SK-N-SH (cell line): ENCODE measurements at regions not wholly inside any gene's neighbourhood (a gene's known extent, or its start where the extent isn't known, plus 50 kb on each side); places are given as distances from the start of the nearest gene placed in this dataset.

Experiments
- CTCF ChIA-PET: fragments of 300-600, 350-600 bp; formaldehyde crosslinking; extraction: SDS; loops from one replicate; lab custom pipeline; 2021; lab: Yijun Ruan, JAX
- POLR2A ChIA-PET: fragments of 350-600 bp; sonication (Branson Sonifier 250); formaldehyde crosslinking; extraction: SDS; loops from one replicate; lab custom pipeline; 2020; ENCODE audit warnings: antibody characterized with exemption, inconsistent platforms; lab: Yijun Ruan, JAX
- DNase-seq: peaks from one replicate; pipeline ENCODE4 v3.0.0; 2012
- H2AFZ ChIP-seq: fragments of 200-600 bp; sonication (generic); 2 replicates; pipeline ENCODE4 v1.8.1; 2016; ENCODE audit warnings: antibody characterized with exemption, mild to moderate bottlenecking, low read depth
- H3F3A ChIP-seq: fragments of 200-600 bp; sonication (generic); replicated peaks from 2 replicates; pipeline ENCODE3; 2016; ENCODE audit warnings: antibody characterized with exemption, mild to moderate bottlenecking; ENCODE audit not compliant: insufficient read depth
- H3K27ac ChIP-seq, 2 experiments: fragments of 200-500 bp in 1 of 2; fragments of 200-600 bp in 1 of 2; sonication (Bioruptor generic) in 1 of 2; sonication (generic), shearing (Covaris generic) in 1 of 2; 2 replicates each; pipeline versions ENCODE4 v1.5.1 to v1.6.1; 2014 to 2016; ENCODE audit warnings: low read depth in 2 of 2, inconsistent platforms in 1 of 2, low read length in 1 of 2, mild to moderate bottlenecking in 1 of 2, mixed read lengths in 1 of 2
- H3K27me3 ChIP-seq: fragments of 200-600 bp; sonication (generic), shearing (Covaris generic); 2 replicates; pipeline ENCODE4 v1.6.1; 2016; ENCODE audit warnings: mixed run types; ENCODE audit not compliant: insufficient read depth
- H3K36me3 ChIP-seq, 2 experiments: fragments of 200-500 bp in 1 of 2; fragments of 200-600 bp in 1 of 2; sonication (Bioruptor generic) in 1 of 2; sonication (generic) in 1 of 2; replicated peaks in 1 of 2; 2 replicates each; pipeline versions ENCODE3 to v1.5.1; 2014 to 2016; ENCODE audit warnings: low read length in 1 of 2, mild to moderate bottlenecking in 1 of 2; ENCODE audit not compliant: insufficient read depth in 2 of 2, control insufficient read depth in 1 of 2
- H3K4me1 ChIP-seq, 2 experiments: fragments of 200-500 bp in 1 of 2; fragments of 200-600 bp in 1 of 2; sonication (Bioruptor generic) in 1 of 2; sonication (generic), shearing (Covaris generic) in 1 of 2; 2 replicates each; pipeline versions ENCODE4 v1.5.1 to v1.6.1; 2014 to 2016; ENCODE audit warnings: low read depth in 1 of 2, low read length in 1 of 2, mixed run types in 1 of 2; ENCODE audit not compliant: insufficient read depth in 2 of 2, control insufficient read depth in 1 of 2
- H3K4me2 ChIP-seq: fragments of 200-600 bp; sonication (generic), shearing (Covaris generic); 2 replicates; pipeline ENCODE4 v1.6.1; 2017; ENCODE audit warnings: mixed run types
- H3K4me3 ChIP-seq, 2 experiments: fragments of 200-500 bp in 1 of 2; fragments of 200-600 bp in 1 of 2; sonication (Bioruptor generic) in 1 of 2; sonication (generic), shearing (Covaris generic) in 1 of 2; 2 replicates each; pipeline versions ENCODE4 v1.5.1 to v1.8.1; 2014 to 2016; ENCODE audit warnings: low read depth in 2 of 2, inconsistent platforms in 1 of 2, low read length in 1 of 2, mild to moderate bottlenecking in 1 of 2, mixed read lengths in 1 of 2, moderate library complexity in 1 of 2
- H3K79me2 ChIP-seq: fragments of 200-600 bp; sonication (generic); 2 replicates; pipeline ENCODE4 v1.8.1; 2017; ENCODE audit warnings: mild to moderate bottlenecking; ENCODE audit not compliant: insufficient read depth
- H3K9ac ChIP-seq: fragments of 200-600 bp; sonication (generic); 2 replicates; pipeline ENCODE4 v1.6.1; 2017; ENCODE audit warnings: mixed run types
- H3K9me2 ChIP-seq: fragments of 200-600 bp; sonication (generic); 2 replicates; pipeline ENCODE4 v1.6.1; 2017; ENCODE audit warnings: mixed run types
- H3K9me3 ChIP-seq: fragments of 200-600 bp; sonication (generic); 2 replicates; pipeline ENCODE4 v1.6.1; 2017; ENCODE audit warnings: mixed run types, mild to moderate bottlenecking, moderate library complexity
- H4K20me1 ChIP-seq: fragments of 200-600 bp; sonication (generic); 2 replicates; pipeline ENCODE4 v1.6.1; 2017; ENCODE audit warnings: mild to moderate bottlenecking, mixed run types; ENCODE audit not compliant: insufficient read depth
- EZH2phosphoT487 ChIP-seq: fragments of 200-600 bp; sonication (generic); IDR thresholded peaks from 2 replicates; pipeline ENCODE4 v1.6.1; 2017; ENCODE audit warnings: low read depth, mixed run types, mild to moderate bottlenecking, antibody characterized with exemption, moderate library complexity, borderline replicate concordance
- FOXM1 ChIP-seq: IDR thresholded peaks from 2 replicates; pipeline ENCODE4 v1.4.0; 2012; ENCODE audit warnings: low read depth, mild to moderate bottlenecking
- GATA2 ChIP-seq: sonication (generic); formaldehyde crosslinking; IDR thresholded peaks from 2 replicates; pipeline ENCODE4 v1.5.0; 2020; ENCODE audit warnings: mild to moderate bottlenecking, missing genetic modification reagents
- MAX ChIP-seq: IDR thresholded peaks from 2 replicates; pipeline ENCODE4 v1.4.0; 2012; ENCODE audit warnings: low read depth
- POLR2AphosphoS5 ChIP-seq: IDR thresholded peaks from 2 replicates; pipeline ENCODE4 v1.6.1; 2012; ENCODE audit warnings: low read depth, low read length
- REST ChIP-seq: IDR thresholded peaks from 2 replicates; pipeline ENCODE4 v1.6.1; 2012; ENCODE audit warnings: mild to moderate bottlenecking, low read depth, low read length, moderate library complexity
- RFX5 ChIP-seq: IDR thresholded peaks from 2 replicates; pipeline ENCODE4 v1.6.1; 2012; ENCODE audit warnings: mild to moderate bottlenecking, improper control_type of control experiment, low read length
- TAF1 ChIP-seq: IDR thresholded peaks from 2 replicates; pipeline ENCODE4 v1.6.1; 2012; ENCODE audit warnings: low read depth, mild to moderate bottlenecking, low read length, moderate library complexity, borderline replicate concordance
- ZBTB33 ChIP-seq: IDR thresholded peaks from 2 replicates; pipeline ENCODE4 v1.4.0; 2012; ENCODE audit warnings: low read depth, borderline replicate concordance
- WGBS: methylation state at CpG from one replicate; pipeline ENCODE4 v1.1.6; 2017; ENCODE audit warnings: low lambda C conversion rate; 5-methylcytosine and 5-hydroxymethylcytosine counted together

GRCh38 chr9:31185831-31186230 lies 1198.6 kb upstream of the ACO1 start (continued):
- no peak for TF ChIP-seq ZBTB33
- no peak for TF ChIP-seq MAX
- no peak for TF ChIP-seq REST
- TF ChIP-seq RFX5, result no peak
- TF ChIP-seq, all 33 proteins: peak for 0

GRCh38 chr9:31188496-31188895 lies 1195.9 kb upstream of the ACO1 start:
- H4K20me1 ChIP-seq, result no peaks in the 10 kb centered on the region
- H3K4me3 ChIP-seq, result no peak overlapping the region
- H2AFZ ChIP-seq, result no peak overlapping the region
- H3K27me3 ChIP-seq, result no peaks in the 10 kb centered on the region
- H3F3A ChIP-seq, result no peaks in the 10 kb centered on the region
- WGBS, result 9% methylated on average over 1 of the region's 1 CpG
- no peaks in the 10 kb centered on the region for H3K9me3 ChIP-seq
- H3K9ac ChIP-seq, result no peak overlapping the region
- no peak overlapping the region for H3K4me2 ChIP-seq
- H3K79me2 ChIP-seq, result no peaks in the 10 kb centered on the region
- POLR2A ChIA-PET, result no interaction called here
- no peak for TF ChIP-seq FOXM1
- TF ChIP-seq POLR2AphosphoS5, result no peak
- no peak for TF ChIP-seq EZH2phosphoT487
- TF ChIP-seq GATA2 (CRISPR knock-in tag), result no peak
- TF ChIP-seq TAF1, result no peak
- CTCF ChIA-PET, result interaction anchor here (0.9 kb wide), 1 partner anchor 11 kb away, joined by 3 read pairs; no protein-coding TSS in a partner anchor
- no peak overlapping the region for H3K27ac ChIP-seq
- H3K4me1 ChIP-seq, result no peaks in the 10 kb centered on the region
- no peak for DNase-seq
- no peaks in the 10 kb centered on the region for H3K9me2 ChIP-seq
- H3K36me3 ChIP-seq, result no peaks in the 10 kb centered on the region
